ENCODE measurements at regions not wholly inside any gene's neighbourhood (a gene's known extent, or its start where the extent isn't known, plus 50 kb on each side); places are given as distances from the start of the nearest gene placed in this dataset.

DNA sequence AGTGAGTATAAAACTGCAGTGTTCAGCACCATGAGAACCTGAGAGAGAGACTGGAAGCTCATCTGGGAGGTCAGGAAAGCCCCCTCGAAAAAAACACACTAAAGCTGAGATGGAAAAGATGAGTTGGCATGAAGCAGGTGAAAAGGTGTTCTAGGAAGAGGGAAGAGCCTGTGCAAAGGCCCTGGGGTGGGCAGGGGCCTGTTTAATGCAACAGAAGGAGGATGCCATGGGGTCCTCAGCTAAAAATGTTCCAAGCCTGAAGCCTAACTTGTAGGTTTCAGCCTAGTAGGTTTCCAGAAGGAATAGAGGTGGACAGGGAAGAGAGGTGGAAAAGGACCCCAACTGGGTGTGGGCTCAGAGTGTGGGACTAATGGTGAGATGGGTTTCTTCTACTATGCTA, 242.3 kb upstream of the ZFHX3 start:
- DNase-seq (ENCODE audit: low spot score in 2 of 2): no peak
- WGBS: 76% methylated on average over 1 of the region's 1 CpG
- no peaks in the 10 kb centered on the region for H3K4me1 ChIP-seq
- TF ChIP-seq POLR2A (IDR thresholded peaks at IDR 0.05) (no peak), POLR2AphosphoS5 (IDR thresholded peaks at IDR 0.05) (no peak), EP300 (IDR thresholded peaks at IDR 0.05) (no peak)
- peaks cover 25% of the 10 kb centered on the region for H3K27me3 ChIP-seq
- no peaks in the 10 kb centered on the region for H3K9me3 ChIP-seq
- no peak overlapping the region for H3K27ac ChIP-seq
- no peak overlapping the region for H3K4me3 ChIP-seq
- no peaks in the 10 kb centered on the region for H3K36me3 ChIP-seq

DNA sequence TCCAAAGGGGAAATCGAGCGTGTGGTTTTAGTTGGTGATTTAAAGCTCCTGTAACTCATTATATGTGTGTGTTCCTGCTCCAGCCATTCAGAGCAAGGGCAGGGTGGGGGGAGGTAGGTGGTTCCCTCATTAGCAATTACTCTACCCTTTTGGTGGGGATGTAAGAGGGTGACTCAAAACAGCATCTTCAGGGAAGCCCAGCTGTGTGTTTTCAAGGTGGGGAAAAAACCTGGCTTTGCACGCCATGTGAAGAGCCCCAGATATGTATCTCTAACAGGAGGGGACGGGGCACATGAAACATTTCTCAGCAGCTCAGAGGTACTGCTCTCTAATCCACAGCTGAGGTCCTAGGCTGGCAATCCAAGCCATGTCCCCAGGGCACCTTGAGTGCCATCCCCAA, 241.3 kb upstream of the ZFHX3 start:
- Histone ChIP-seq H3K9me3 (no peaks in the 10 kb centered on the region), H3K36me3 (no peaks in the 10 kb centered on the region), H3K4me1 (no peaks in the 10 kb centered on the region), H3K27me3 (peaks cover 25% of the 10 kb centered on the region), H3K4me3 (no peak overlapping the region), H3K27ac (no peak overlapping the region)
- 56% methylated on average over 4 of the region's 4 CpGs for WGBS
- TF ChIP-seq CTCF (IDR thresholded peaks at IDR 0.05): no peak
- DNase-seq (ENCODE audit: low spot score in 2 of 2): no peak

DNA sequence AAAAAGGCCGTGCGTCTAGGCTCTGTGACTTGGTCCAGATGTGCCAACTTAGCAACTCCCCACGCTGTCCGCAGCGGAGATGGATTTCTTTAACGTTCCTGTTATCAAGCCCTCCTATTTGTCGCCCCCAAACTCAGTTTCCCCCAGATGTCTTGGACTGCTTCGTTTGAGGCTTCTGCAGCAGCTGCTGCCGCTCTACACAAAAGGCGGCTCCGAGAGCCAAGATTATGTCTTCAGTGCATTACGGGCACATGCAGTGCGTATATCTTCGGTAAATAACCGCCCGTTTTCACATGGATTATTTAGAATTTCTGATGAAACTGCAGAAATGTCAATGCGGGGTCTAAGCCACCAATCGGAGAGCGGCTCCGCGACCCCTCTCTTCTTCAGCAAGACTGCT, 240.6 kb upstream of the ZFHX3 start:
- Histone ChIP-seq H3K36me3 (no peaks in the 10 kb centered on the region), H3K27me3 (peaks cover 25% of the 10 kb centered on the region), H3K27ac (no peak overlapping the region), H3K9me3 (no peaks in the 10 kb centered on the region), H3K4me3 (no peak overlapping the region), H3K4me1 (no peaks in the 10 kb centered on the region)
- no peak for DNase-seq (ENCODE audit: low spot score in 2 of 2)
- TF ChIP-seq POLR2A (IDR thresholded peaks at IDR 0.05) (no peak), EP300 (IDR thresholded peaks at IDR 0.05) (no peak), CTCF (IDR thresholded peaks at IDR 0.05) (no peak), POLR2AphosphoS5 (IDR thresholded peaks at IDR 0.05) (no peak)
- 73% methylated on average over 21 of the region's 21 CpGs for WGBS

GRCh38 chr16:73287859-73288405, 240.0 kb upstream of the ZFHX3 start:
- Histone ChIP-seq H3K4me1 (no peaks in the 10 kb centered on the region), H3K4me3 (no peak overlapping the region), H3K27ac (no peak overlapping the region), H3K27me3 (peaks cover 23% of the 10 kb centered on the region), H3K9me3 (no peaks in the 10 kb centered on the region), H3K36me3 (no peaks in the 10 kb centered on the region)
- WGBS: 61% methylated on average over 10 of the region's 10 CpGs
- DNase-seq (ENCODE audit: low spot score in 2 of 2): no peak
- no peak for TF ChIP-seq POLR2A (IDR thresholded peaks at IDR 0.05)
- TF ChIP-seq CTCF (IDR thresholded peaks at IDR 0.05): no peak
- TF ChIP-seq POLR2AphosphoS5 (IDR thresholded peaks at IDR 0.05): no peak
- no peak for TF ChIP-seq EP300 (IDR thresholded peaks at IDR 0.05)

DNA sequence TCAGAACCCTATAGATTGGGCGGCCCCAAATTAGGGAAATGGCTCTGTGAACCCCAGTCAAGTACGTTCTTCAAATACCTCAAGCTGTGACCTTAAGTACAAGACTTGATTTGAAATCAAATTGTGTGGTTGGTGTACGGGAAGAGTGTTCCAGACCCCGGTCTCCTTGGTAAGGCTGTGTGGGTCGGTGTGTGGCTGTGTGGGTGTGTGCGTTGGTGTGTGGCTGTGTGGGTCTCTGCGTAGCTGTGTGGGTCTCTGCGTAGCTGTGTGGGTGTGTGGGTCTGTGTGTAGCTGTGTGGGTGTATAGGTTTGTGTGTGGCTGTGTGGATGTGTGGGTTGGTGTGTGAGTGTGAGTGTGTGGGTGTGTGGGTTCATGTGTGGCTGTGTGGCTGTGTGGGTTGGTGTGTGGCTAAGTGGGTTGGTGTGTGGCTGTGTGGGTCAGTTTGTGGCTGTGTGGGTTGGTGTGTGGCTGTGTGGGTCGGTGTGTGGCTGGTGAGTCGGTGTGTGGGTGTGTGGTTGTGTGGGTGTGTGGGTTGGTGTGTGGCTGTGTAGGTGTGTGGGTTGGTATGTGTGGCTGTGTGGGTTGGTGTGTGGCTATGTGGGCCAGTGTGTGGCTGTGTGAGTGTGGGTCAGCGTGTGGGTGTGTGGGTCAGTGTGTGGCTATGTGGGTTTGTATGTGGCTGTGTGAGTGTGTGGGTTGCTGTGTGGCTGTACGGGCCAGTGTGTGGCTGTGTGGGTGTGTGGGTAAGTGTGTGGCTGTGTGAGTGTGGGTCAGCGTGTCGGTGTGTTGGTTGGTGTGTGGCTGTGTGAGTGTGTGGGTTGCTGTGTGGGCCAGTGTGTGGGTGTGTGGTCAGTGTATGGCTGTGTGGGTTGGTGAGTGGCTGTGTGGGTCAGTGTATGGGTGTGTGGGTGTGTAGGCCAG, 238.7 kb upstream of the ZFHX3 start:
- no peaks in the 10 kb centered on the region for H3K9me3 ChIP-seq
- peaks cover 19% of the 10 kb centered on the region for H3K27me3 ChIP-seq
- no peak overlapping the region for H3K4me3 ChIP-seq
- no peaks in the 10 kb centered on the region for H3K4me1 ChIP-seq
- WGBS: 84% methylated on average over 14 of the region's 14 CpGs
- TF ChIP-seq EP300 (IDR thresholded peaks at IDR 0.05) (no peak), CTCF (IDR thresholded peaks at IDR 0.05) (no peak), POLR2A (IDR thresholded peaks at IDR 0.05) (no peak), POLR2AphosphoS5 (IDR thresholded peaks at IDR 0.05) (no peak)
- no peaks in the 10 kb centered on the region for H3K36me3 ChIP-seq
- H3K27ac ChIP-seq: no peak overlapping the region
- DNase-seq (ENCODE audit: low spot score in 2 of 2): no peak

Data from suprapubic skin (tissue), 4 donors.